Neuronal stem cell (in vitro differentiated cells): ENCODE measurements at regions not wholly inside any gene's neighbourhood (a gene's known extent, or its start where the extent isn't known, plus 50 kb on each side); places are given as distances from the start of the nearest gene placed in this dataset.

Experiments
- DNase-seq: peaks from one replicate; pipeline ENCODE4 v3.0.0-alpha.2; 2013; ENCODE audit warnings: low spot score
- H2AFZ ChIP-seq: one replicate; pipeline ENCODE4 v1.6.1; 2013; ENCODE audit warnings: mild to moderate bottlenecking, low read length, inconsistent platforms
- H2AK5ac ChIP-seq: 2 replicates; pipeline ENCODE4 v1.6.1; 2013; ENCODE audit warnings: low read depth, mild to moderate bottlenecking, inconsistent platforms, low read length, moderate library complexity, mixed read lengths
- H2BK120ac ChIP-seq: 2 replicates; pipeline ENCODE4 v1.6.1; 2013; ENCODE audit warnings: low read depth, mild to moderate bottlenecking, inconsistent platforms, low read length, moderate library complexity, mixed read lengths
- H2BK12ac ChIP-seq: one replicate; pipeline ENCODE4 v1.6.1; 2013; ENCODE audit warnings: low read length, inconsistent platforms
- H2BK15ac ChIP-seq: 2 replicates; pipeline ENCODE4 v1.6.1; 2013; ENCODE audit warnings: mild to moderate bottlenecking, low read length, inconsistent platforms, mixed read lengths
- H2BK5ac ChIP-seq: one replicate; pipeline ENCODE4 v1.6.1; 2013; ENCODE audit warnings: inconsistent platforms, mild to moderate bottlenecking, low read length, moderate library complexity
- H3K14ac ChIP-seq: one replicate; pipeline ENCODE4 v1.6.1; 2013; ENCODE audit warnings: low read length, inconsistent platforms
- H3K18ac ChIP-seq: 2 replicates; pipeline ENCODE4 v1.6.1; 2013; ENCODE audit warnings: low read length, inconsistent platforms
- H3K23ac ChIP-seq: 2 replicates; pipeline ENCODE4 v1.6.1; 2013; ENCODE audit warnings: low read depth, mild to moderate bottlenecking, mixed read lengths, low read length, inconsistent platforms; ENCODE audit not compliant: poor library complexity
- H3K27ac ChIP-seq: replicated peaks from 3 replicates; pipeline ENCODE4 v1.5.1; 2013; ENCODE audit warnings: low read length, inconsistent platforms
- H3K27me3 ChIP-seq, 3 experiments: 2 replicates each; pipeline ENCODE4 v1.6.1; 2013; ENCODE audit warnings: low read length in 3 of 3, mild to moderate bottlenecking in 2 of 3, inconsistent platforms in 1 of 3, low read depth in 1 of 3, mixed read lengths in 1 of 3, moderate library complexity in 1 of 3; ENCODE audit not compliant: control insufficient read depth in 3 of 3, insufficient read depth in 3 of 3
- H3K36me3 ChIP-seq, 2 donors: replicated peaks in 1 of 2; 2 replicates each; pipeline ENCODE4 v1.6.1; 2013; ENCODE audit warnings: low read length in 2 of 2; ENCODE audit not compliant: control insufficient read depth in 2 of 2, insufficient read depth in 2 of 2
- H3K4ac ChIP-seq: 2 replicates; pipeline ENCODE4 v1.6.1; 2013; ENCODE audit warnings: inconsistent platforms, mild to moderate bottlenecking, low read length, moderate library complexity
- H3K4me1 ChIP-seq, 2 donors: 1 replicate in 1 of 2; 2 replicates in 1 of 2; pipeline ENCODE4 v1.6.1; 2013; ENCODE audit warnings: low read length in 2 of 2, low read depth in 1 of 2; ENCODE audit not compliant: control insufficient read depth in 2 of 2, insufficient read depth in 1 of 2
- H3K4me2 ChIP-seq: one replicate; pipeline ENCODE4 v1.6.1; 2013; ENCODE audit warnings: mild to moderate bottlenecking, low read length, inconsistent platforms; ENCODE audit not compliant: insufficient read depth, poor library complexity, severe bottlenecking
- H3K4me3 ChIP-seq, 2 donors: 2 replicates each; pipeline ENCODE4 v1.5.1; 2013; ENCODE audit warnings: low read length in 2 of 2, mild to moderate bottlenecking in 2 of 2, inconsistent platforms in 1 of 2, moderate library complexity in 1 of 2
- H3K79me1 ChIP-seq: one replicate; pipeline ENCODE4 v1.6.1; 2013; ENCODE audit warnings: low read depth, mild to moderate bottlenecking, inconsistent platforms, low read length, moderate library complexity
- H3K9ac ChIP-seq: one replicate; pipeline ENCODE4 v1.6.1; 2013; ENCODE audit warnings: mild to moderate bottlenecking, low read depth, low read length, inconsistent platforms; ENCODE audit not compliant: poor library complexity
- H3K9me3 ChIP-seq, 2 donors: replicated peaks in 1 of 2; 2 replicates each; pipeline versions ENCODE3 to v1.6.1; 2013; ENCODE audit warnings: low read length in 2 of 2, mild to moderate bottlenecking in 2 of 2, inconsistent platforms in 1 of 2, low read depth in 1 of 2, mixed read lengths in 1 of 2, moderate library complexity in 1 of 2; ENCODE audit not compliant: control insufficient read depth in 2 of 2, insufficient read depth in 1 of 2
- H4K8ac ChIP-seq: one replicate; pipeline ENCODE4 v1.6.1; 2013; ENCODE audit warnings: low read depth, mild to moderate bottlenecking, inconsistent platforms, low read length, moderate library complexity
- H4K91ac ChIP-seq: one replicate; pipeline ENCODE4 v1.6.1; 2013; ENCODE audit warnings: low read length, low read depth, mild to moderate bottlenecking, inconsistent platforms; ENCODE audit not compliant: poor library complexity
- WGBS, 2 donors: extraction: QIAGEN DNeasy Blood & Tissue Kit; methylation state at CpG; one replicate each; pipeline ENCODE4 v1.1.7; 2013; ENCODE audit warnings: missing lambda C conversion rate in 2 of 2, mixed read lengths in 1 of 2; ENCODE audit not compliant: insufficient read length in 2 of 2, insufficient replicate concordance in 1 of 2; ENCODE audit errors: extremely low coverage in 2 of 2; 5-methylcytosine and 5-hydroxymethylcytosine counted together

DNA sequence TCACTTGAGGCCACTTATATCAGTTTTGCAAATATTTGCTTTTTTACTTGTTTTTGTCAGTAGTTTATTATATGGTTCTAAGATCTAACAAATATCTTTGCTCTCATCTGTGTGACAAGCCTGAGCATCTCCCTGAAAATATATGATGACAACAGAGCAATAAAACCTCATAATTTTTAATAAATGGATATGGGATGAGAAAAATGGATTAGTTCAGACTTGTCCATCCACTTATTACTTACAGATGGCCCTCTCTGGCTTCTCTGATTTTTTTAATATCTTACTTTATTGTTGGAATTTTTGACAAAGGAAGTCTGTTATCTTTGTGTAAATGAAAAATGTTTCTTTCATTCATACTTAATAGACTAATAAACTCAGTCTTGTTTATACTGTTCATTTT lies 491.4 kb upstream of the RAG2 start:
- Histone ChIP-seq H2AFZ (no peak overlapping the region), H3K18ac (no peak overlapping the region), H3K36me3 (no peaks in the 10 kb centered on the region), H2AK5ac (no peak overlapping the region), H3K79me1 (no peaks in the 10 kb centered on the region), H2BK12ac (no peak overlapping the region), H3K27me3 (no peaks in the 10 kb centered on the region), H3K23ac (no peak overlapping the region), H2BK120ac (no peak overlapping the region), H3K14ac (no peak overlapping the region), H4K8ac (no peak overlapping the region), H2BK5ac (no peak overlapping the region), H4K91ac (no peak overlapping the region), H3K4me2 (no peak overlapping the region), H3K4me3 (no peak overlapping the region), H2BK15ac (no peak overlapping the region), H3K4me1 (no peaks in the 10 kb centered on the region), H3K9ac (no peak overlapping the region), H3K27ac (no peak overlapping the region), H3K9me3 (no peaks in the 10 kb centered on the region), H3K4ac (no peak overlapping the region)
- DNase-seq, result no peak

DNA sequence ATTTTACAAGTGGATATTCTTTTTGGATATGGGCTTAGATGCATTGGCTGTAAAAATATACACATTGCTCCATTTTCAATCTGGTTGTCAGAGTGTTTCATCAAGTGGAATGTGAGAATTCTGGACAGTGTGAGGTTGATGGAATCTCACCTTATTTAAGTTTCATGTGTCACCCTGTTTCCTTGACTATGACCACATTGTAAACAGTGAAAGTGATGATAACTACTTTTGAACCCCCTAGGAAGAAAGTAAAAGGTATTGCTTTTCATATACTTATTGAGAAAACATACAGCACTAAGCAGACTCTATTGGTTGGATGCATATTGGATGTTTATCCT lies 490.5 kb upstream of the RAG2 start:
- H3K18ac ChIP-seq, result no peak overlapping the region
- no peak overlapping the region for H4K8ac ChIP-seq
- no peak overlapping the region for H3K27ac ChIP-seq
- no peak overlapping the region for H3K4me3 ChIP-seq
- H3K9ac ChIP-seq, result no peak overlapping the region
- no peak overlapping the region for H2AFZ ChIP-seq
- no peaks in the 10 kb centered on the region for H3K36me3 ChIP-seq
- H3K4me1 ChIP-seq, result no peaks in the 10 kb centered on the region
- no peaks in the 10 kb centered on the region for H3K27me3 ChIP-seq
- no peak overlapping the region for H4K91ac ChIP-seq
- H2BK5ac ChIP-seq, result no peak overlapping the region
- H2BK120ac ChIP-seq, result no peak overlapping the region
- H2BK12ac ChIP-seq, result no peak overlapping the region
- H3K23ac ChIP-seq, result no peak overlapping the region
- H3K4me2 ChIP-seq, result no peak overlapping the region
- H3K9me3 ChIP-seq, result no peaks in the 10 kb centered on the region
- H3K14ac ChIP-seq, result no peak overlapping the region
- no peak overlapping the region for H3K4ac ChIP-seq
- DNase-seq, result no peak
- no peak overlapping the region for H2AK5ac ChIP-seq
- H2BK15ac ChIP-seq, result no peak overlapping the region
- no peaks in the 10 kb centered on the region for H3K79me1 ChIP-seq

DNA sequence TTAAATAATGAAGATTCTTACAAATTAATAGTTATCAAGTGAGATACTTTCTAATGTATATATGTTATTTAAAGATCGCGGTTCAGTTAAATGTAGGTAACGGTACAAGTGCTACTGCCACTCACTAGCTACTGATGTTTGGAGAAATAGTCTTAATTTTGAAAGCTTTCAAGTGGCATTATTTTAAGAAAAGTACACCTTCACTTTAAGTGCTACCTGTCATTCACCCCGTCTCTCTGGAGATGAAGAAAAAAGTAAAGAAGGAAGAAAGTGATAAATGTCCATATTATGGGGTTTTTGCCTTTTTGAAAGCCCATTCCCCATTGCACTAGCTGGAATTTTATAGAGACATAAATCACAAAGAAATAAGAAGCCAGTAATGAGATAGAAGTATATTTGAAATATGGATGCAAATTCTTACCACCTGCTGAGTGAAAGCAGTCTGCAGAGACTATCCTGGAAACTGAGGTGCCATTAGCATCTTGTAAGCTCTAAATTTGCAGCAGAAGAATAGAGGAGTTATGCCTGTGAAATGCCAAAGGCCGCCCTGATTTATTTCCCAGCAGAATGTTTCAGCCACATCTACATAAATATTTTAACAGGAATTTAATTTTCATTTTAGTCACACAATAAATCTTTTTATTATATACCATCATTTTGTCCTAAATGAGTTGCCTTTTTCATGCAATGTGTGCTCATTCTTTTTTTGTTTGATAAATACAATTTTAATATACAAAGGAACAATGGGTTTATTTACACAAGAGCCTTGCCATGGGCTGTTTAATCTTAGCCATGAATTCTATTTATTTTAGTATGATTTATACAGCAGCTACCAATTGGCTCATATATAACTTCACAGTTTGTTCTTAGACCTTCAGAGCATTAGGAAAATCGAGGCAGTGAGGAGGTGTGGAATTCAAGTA lies 489.9 kb upstream of the RAG2 start:
- no peak overlapping the region for H3K4me3 ChIP-seq
- H2BK12ac ChIP-seq, result no peak overlapping the region
- no peaks in the 10 kb centered on the region for H3K9me3 ChIP-seq
- no peak overlapping the region for H3K18ac ChIP-seq
- H2BK120ac ChIP-seq, result no peak overlapping the region
- H3K23ac ChIP-seq, result no peak overlapping the region
- WGBS, 2 donors, result no CpG with 5 or more reads among the region's 6 CpGs
- no peak overlapping the region for H2BK15ac ChIP-seq
- H3K4ac ChIP-seq, result no peak overlapping the region
- no peak overlapping the region for H3K27ac ChIP-seq
- no peak overlapping the region for H3K9ac ChIP-seq
- H3K4me1 ChIP-seq, result no peaks in the 10 kb centered on the region
- no peaks in the 10 kb centered on the region for H3K36me3 ChIP-seq
- H2AK5ac ChIP-seq, result no peak overlapping the region
- H4K91ac ChIP-seq, result no peak overlapping the region
- no peak overlapping the region for H2BK5ac ChIP-seq
- no peak overlapping the region for H2AFZ ChIP-seq
- no peak overlapping the region for H3K4me2 ChIP-seq
- no peak for DNase-seq
- H3K27me3 ChIP-seq, result no peaks in the 10 kb centered on the region
- H4K8ac ChIP-seq, result no peak overlapping the region
- H3K14ac ChIP-seq, result no peak overlapping the region
- no peaks in the 10 kb centered on the region for H3K79me1 ChIP-seq

DNA sequence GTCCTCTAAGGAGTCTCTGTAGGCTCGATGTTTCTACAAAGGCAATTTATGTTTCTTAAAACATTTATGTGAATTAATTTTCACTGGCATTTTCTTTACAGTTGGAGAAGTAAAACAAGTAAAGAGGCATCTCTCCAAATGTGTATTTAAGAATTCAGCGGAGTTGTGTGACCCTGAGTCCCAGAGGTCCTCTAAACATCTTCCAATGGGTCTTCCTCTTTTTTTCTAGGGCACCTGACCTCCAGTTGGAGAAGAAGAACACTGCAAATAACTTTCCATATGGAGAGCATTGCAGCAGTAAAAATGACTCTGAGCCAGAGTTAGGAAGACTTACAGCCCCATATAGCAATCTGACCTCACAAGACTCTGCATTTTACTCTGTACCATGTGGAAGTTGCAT lies 480.5 kb upstream of the RAG2 start:
- no peak overlapping the region for H3K27ac ChIP-seq
- H2AFZ ChIP-seq, result no peak overlapping the region
- H3K4me3 ChIP-seq, result no peak overlapping the region
- no peak overlapping the region for H2BK120ac ChIP-seq
- H3K18ac ChIP-seq, result no peak overlapping the region
- H3K27me3 ChIP-seq, result no peaks in the 10 kb centered on the region
- H3K23ac ChIP-seq, result no peak overlapping the region
- H2BK5ac ChIP-seq, result no peak overlapping the region
- no peak for DNase-seq
- no peak overlapping the region for H2BK12ac ChIP-seq
- H2BK15ac ChIP-seq, result no peak overlapping the region
- WGBS, 2 donors, result no CpG with 5 or more reads among the region's 2 CpGs
- no peak overlapping the region for H4K91ac ChIP-seq
- no peak overlapping the region for H3K4ac ChIP-seq
- no peak overlapping the region for H4K8ac ChIP-seq
- no peaks in the 10 kb centered on the region for H3K79me1 ChIP-seq
- no peaks in the 10 kb centered on the region for H3K4me1 ChIP-seq
- no peak overlapping the region for H3K9ac ChIP-seq
- no peaks in the 10 kb centered on the region for H3K36me3 ChIP-seq
- H2AK5ac ChIP-seq, result no peak overlapping the region
- no peaks in the 10 kb centered on the region for H3K9me3 ChIP-seq
- H3K4me2 ChIP-seq, result no peak overlapping the region
- H3K14ac ChIP-seq, result no peak overlapping the region
